Smooth muscle cell (in vitro differentiated cells): ENCODE measurements at regions not wholly inside any gene's neighbourhood (a gene's known extent, or its start where the extent isn't known, plus 50 kb on each side); places are given as distances from the start of the nearest gene placed in this dataset.

Experiments used
- DNase-seq: peaks from one replicate; lab custom pipeline; 2025; ENCODE audit not compliant: unreplicated experiment; lab: John Stamatoyannopoulos, UW
- H2AFZ ChIP-seq: fragments of 200-600 bp; sonication (generic); 2 replicates; pipeline ENCODE4 v1.6.0; 2016; ENCODE audit warnings: antibody characterized with exemption, low read depth, mild to moderate bottlenecking
- H3F3A ChIP-seq: fragments of 200-600 bp; sonication (generic); 2 replicates; pipeline ENCODE4 v1.6.0; 2017; ENCODE audit warnings: antibody characterized with exemption, low read depth
- H3K27ac ChIP-seq: fragments of 200-600 bp; sonication (generic); 2 replicates; pipeline ENCODE4 v1.5.1; 2016; ENCODE audit warnings: low read depth, mild to moderate bottlenecking
- H3K27me3 ChIP-seq: fragments of 200-600 bp; sonication (generic); 2 replicates; pipeline ENCODE4 v1.6.1; 2016; ENCODE audit warnings: low read depth, mild to moderate bottlenecking
- H3K36me3 ChIP-seq: fragments of 200-600 bp; sonication (generic); 2 replicates; pipeline ENCODE4 v1.5.1; 2016; ENCODE audit warnings: low read depth
- H3K4me1 ChIP-seq: fragments of 200-600 bp; sonication (generic); 2 replicates; pipeline ENCODE4 v1.5.1; 2016; ENCODE audit warnings: low read depth
- H3K4me2 ChIP-seq: fragments of 200-600 bp; sonication (generic); 2 replicates; pipeline ENCODE4 v1.6.0; 2016; ENCODE audit warnings: mild to moderate bottlenecking
- H3K4me3 ChIP-seq: fragments of 200-600 bp; sonication (generic); 2 replicates; pipeline ENCODE4 v1.5.1; 2016; ENCODE audit warnings: mild to moderate bottlenecking
- H3K79me2 ChIP-seq: fragments of 200-600 bp; sonication (generic); 2 replicates; pipeline ENCODE4 v1.6.0; 2016; ENCODE audit warnings: low read depth, mild to moderate bottlenecking
- H3K9ac ChIP-seq: fragments of 200-600 bp; sonication (generic); 2 replicates; pipeline ENCODE4 v1.6.0; 2016; ENCODE audit warnings: low read depth
- H3K9me3 ChIP-seq: fragments of 200-600 bp; sonication (generic); replicated peaks from 2 replicates; pipeline ENCODE4 v1.5.1; 2016; ENCODE audit warnings: low read depth
- H4K20me1 ChIP-seq: fragments of 200-600 bp; sonication (generic); 2 replicates; pipeline ENCODE4 v1.6.0; 2016; ENCODE audit warnings: low read depth
- CTCF ChIP-seq: fragments of 200-600 bp; sonication (generic); IDR thresholded peaks from 2 replicates; pipeline ENCODE4 v1.5.1; 2017; ENCODE audit warnings: borderline replicate concordance, mild to moderate bottlenecking, antibody characterized with exemption; ENCODE audit not compliant: insufficient read depth, poor library complexity, severe bottlenecking
- WGBS: methylation state at CpG from one replicate; pipeline ENCODE4 v1.1.7; 2016; ENCODE audit warnings: low lambda C conversion rate; 5-methylcytosine and 5-hydroxymethylcytosine counted together

GRCh38 chr10:11673346-11674280 lies 62.2 kb upstream of the USP6NL start:
- no peak for DNase-seq
- Histone ChIP-seq H3K9ac (no peak overlapping the region), H3K4me3 (no peak overlapping the region), H3F3A (no peaks in the 10 kb centered on the region), H3K4me2 (no peak overlapping the region), H3K79me2 (no peaks in the 10 kb centered on the region), H3K27ac (no peak overlapping the region), H2AFZ (peak overlapping the region; percentile 37), H3K9me3 (no peaks in the 10 kb centered on the region), H3K27me3 (no peaks in the 10 kb centered on the region), H3K4me1 (no peaks in the 10 kb centered on the region), H4K20me1 (no peaks in the 10 kb centered on the region), H3K36me3 (no peaks in the 10 kb centered on the region)
- TF ChIP-seq CTCF, result no peak
- WGBS, result 87% methylated on average over 12 of the region's 12 CpGs

DNA sequence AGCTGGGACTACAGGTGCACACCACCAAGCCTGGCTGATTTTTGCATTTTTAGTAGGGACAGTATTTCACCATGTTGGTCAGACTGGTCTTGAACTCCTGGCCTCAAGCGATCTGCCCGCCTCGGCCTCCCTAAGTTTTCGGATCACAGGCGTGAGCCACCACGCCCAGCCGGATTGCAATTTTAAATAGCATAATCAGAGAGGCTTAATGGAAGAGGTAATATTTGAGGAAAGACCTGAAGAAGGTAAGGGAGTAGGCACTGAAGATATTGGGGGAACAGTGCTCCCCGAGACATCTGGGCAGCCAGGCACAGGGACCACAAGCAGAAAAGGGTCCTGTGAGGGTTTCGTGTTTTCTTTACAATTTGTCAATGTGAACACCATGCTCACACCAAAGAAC lies 61.4 kb upstream of the USP6NL start:
- Histone ChIP-seq H3K9me3 (no peaks in the 10 kb centered on the region), H3K4me1 (no peaks in the 10 kb centered on the region), H3K4me3 (no peak overlapping the region), H3K79me2 (no peaks in the 10 kb centered on the region), H2AFZ (no peak overlapping the region), H4K20me1 (no peaks in the 10 kb centered on the region), H3K4me2 (no peak overlapping the region), H3K36me3 (no peaks in the 10 kb centered on the region), H3K9ac (no peak overlapping the region), H3F3A (no peaks in the 10 kb centered on the region), H3K27me3 (no peaks in the 10 kb centered on the region), H3K27ac (no peak overlapping the region)
- 97% methylated on average over 9 of the region's 9 CpGs for WGBS
- no peak for DNase-seq
- TF ChIP-seq CTCF, result no peak

DNA sequence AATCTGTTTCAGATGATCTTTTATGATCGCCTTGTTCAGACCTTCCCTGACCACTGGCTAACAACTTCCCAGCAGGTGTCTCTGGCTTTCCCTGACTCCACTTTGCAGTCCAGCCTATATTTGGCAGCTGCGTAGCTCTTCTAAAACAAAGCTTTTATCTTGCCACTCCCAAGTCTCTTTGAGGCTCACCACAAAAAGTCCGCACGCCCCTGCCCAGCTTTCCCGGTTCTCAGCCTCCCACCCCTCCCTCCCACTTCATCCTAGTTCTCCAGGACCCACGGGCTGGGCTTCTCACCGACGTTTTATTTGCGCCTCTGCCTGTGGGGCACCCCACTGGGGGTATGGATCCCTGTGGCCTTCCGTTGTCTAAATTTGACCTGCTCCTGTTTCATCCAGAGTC lies 58.9 kb upstream of the USP6NL start:
- Histone ChIP-seq H3K4me1 (no peaks in the 10 kb centered on the region), H3F3A (no peaks in the 10 kb centered on the region), H3K9ac (no peak overlapping the region), H3K36me3 (no peaks in the 10 kb centered on the region), H3K4me3 (no peak overlapping the region), H3K27ac (no peak overlapping the region), H3K79me2 (no peaks in the 10 kb centered on the region), H3K9me3 (no peaks in the 10 kb centered on the region), H2AFZ (no peak overlapping the region), H3K27me3 (no peaks in the 10 kb centered on the region), H3K4me2 (no peak overlapping the region), H4K20me1 (no peaks in the 10 kb centered on the region)
- TF ChIP-seq CTCF, result no peak
- 83% methylated on average over 10 of the region's 10 CpGs for WGBS
- DNase-seq, result no peak
